Ovary (tissue), 7 donors: ENCODE measurements at regions not wholly inside any gene's neighbourhood (a gene's known extent, or its start where the extent isn't known, plus 50 kb on each side); places are given as distances from the start of the nearest gene placed in this dataset.

Source experiments
- DNase-seq, 5 donors: peaks; one replicate each; pipeline ENCODE4 v3.0.0-alpha.2; 2019 to 2020
- H3K27ac ChIP-seq, 2 donors: fragments of 200-600 bp; one replicate each; pipeline versions ENCODE4 v1.5.1 to v1.8.0; 2019 to 2022
- H3K27me3 ChIP-seq: fragments of 200-600 bp; one replicate; pipeline ENCODE4 v1.8.0; 2022
- H3K36me3 ChIP-seq: fragments of 200-600 bp; sonication (generic); one replicate; pipeline ENCODE4 v1.5.1; 2019
- H3K4me1 ChIP-seq: one replicate; pipeline ENCODE4 v1.8.1; 2013; ENCODE audit warnings: mild to moderate bottlenecking, moderate library complexity; ENCODE audit not compliant: insufficient read depth
- H3K4me3 ChIP-seq: fragments of 200-600 bp; sonication (generic); one replicate; pipeline ENCODE4 v1.5.1; 2017
- H3K9me3 ChIP-seq, 2 donors: fragments of 200-600 bp in 1 of 2; sonication (generic) in 1 of 2; one replicate each; pipeline versions ENCODE4 v1.5.1 to v1.8.1; 2013 to 2019; ENCODE audit warnings: mild to moderate bottlenecking in 1 of 2, moderate library complexity in 1 of 2
- CTCF ChIP-seq, 3 donors: fragments of 450-650 bp in 2 of 3; fragments of 200-600 bp in 1 of 3; IDR thresholded peaks; one replicate each; pipeline versions ENCODE4 v1.5.1 to v1.8.0; 2016 to 2022; ENCODE audit warnings: antibody characterized with exemption in 3 of 3, mild to moderate bottlenecking in 1 of 3
- EP300 ChIP-seq: sonication (generic); formaldehyde crosslinking; IDR thresholded peaks from one replicate; pipeline ENCODE4 v1.6.1; 2017; ENCODE audit warnings: antibody characterized with exemption
- POLR2A ChIP-seq: fragments of 450-650 bp; IDR thresholded peaks from one replicate; pipeline ENCODE4 v1.6.1; 2017; ENCODE audit warnings: antibody characterized with exemption, mild to moderate bottlenecking, moderate library complexity
- WGBS, 3 donors: extraction: QIAGEN DNeasy Blood & Tissue Kit in 1 of 3; methylation state at CpG; one replicate each; pipeline versions ENCODE4 v1.1.5 to v1.1.7; 2013 to 2017; 5-methylcytosine and 5-hydroxymethylcytosine counted together
- intact Hi-C, 4 donors: fragments of 100-400 bp; cut with DNase I; formaldehyde crosslinking; loops; one replicate each; pipeline versions ENCODE4 v1.11.0 to v1.15.1; 2022 to 2023
- donor health status: DM: no; HTN: no; CAD: no; lungs with moderate emphysema.
- donor health status: DM: no; HTN: no; CAD: no.
- donor health status: Bipolar disorder and iron deficiency.
- donor health status: DM: no; HTN: no; CAD: no.
- donor health status: DM: yes; HTN: yes; CAD: no.

- WGBS, 3 donors: 69 to 78% (median 74%) methylated on average over 4 of the region's 4 CpGs
- intact Hi-C loops: no loop called here
- TF ChIP-seq EP300 (no peak), CTCF (IDR thresholded peaks at IDR 0.05) (no peak), POLR2A (no peak)
Observed at GRCh38 chr7:153852261-153852660, 199.9 kb upstream of the DPP6 start.

GRCh38 chr7:153858355-153858754 lies 193.8 kb upstream of the DPP6 start:
- no peaks in the 10 kb centered on the region for H3K27me3 ChIP-seq
- intact Hi-C loops: no loop called here
- no peak overlapping the region for H3K4me3 ChIP-seq
- WGBS, 3 donors: 30 to 32% (median 32%) methylated on average over 4 of the region's 4 CpGs
- no peaks in the 10 kb centered on the region for H3K9me3 ChIP-seq
- DNase-seq: no peak
- H3K36me3 ChIP-seq: no peaks in the 10 kb centered on the region
- H3K27ac ChIP-seq: no peak overlapping the region
- no peaks in the 10 kb centered on the region for H3K4me1 ChIP-seq
- TF ChIP-seq EP300: no peak
- TF ChIP-seq CTCF (IDR thresholded peaks at IDR 0.05): no peak
- no peak for TF ChIP-seq POLR2A

More at GRCh38 chr7:153852261-153852660, 199.9 kb upstream of the DPP6 start:
- no peak overlapping the region for H3K27ac ChIP-seq
- no peak for DNase-seq
- H3K27me3 ChIP-seq: no peaks in the 10 kb centered on the region
- no peak overlapping the region for H3K4me3 ChIP-seq
- no peaks in the 10 kb centered on the region for H3K4me1 ChIP-seq
- H3K36me3 ChIP-seq: no peaks in the 10 kb centered on the region
- no peaks in the 10 kb centered on the region for H3K9me3 ChIP-seq

GRCh38 chr7:153859239-153859638 lies 193.0 kb upstream of the DPP6 start:
- DNase-seq: no peak
- Histone ChIP-seq H3K27ac (no peak overlapping the region), H3K4me3 (no peak overlapping the region), H3K9me3 (no peaks in the 10 kb centered on the region), H3K36me3 (no peaks in the 10 kb centered on the region), H3K4me1 (no peaks in the 10 kb centered on the region), H3K27me3 (no peaks in the 10 kb centered on the region)
- intact Hi-C loops: no loop called here
- no peak for TF ChIP-seq CTCF (IDR thresholded peaks at IDR 0.05)
- TF ChIP-seq POLR2A: no peak
- no peak for TF ChIP-seq EP300
- 84 to 90% (median 87%) methylated on average over 6 of the region's 6 CpGs for WGBS, 3 donors

- H3K4me3 ChIP-seq: peak overlapping the region; percentile 35
- TF ChIP-seq CTCF (IDR thresholded peaks at IDR 0.05) (no peak), EP300 (no peak), POLR2A (no peak)
- H3K4me1 ChIP-seq: no peaks in the 10 kb centered on the region
- H3K36me3 ChIP-seq: no peaks in the 10 kb centered on the region
- intact Hi-C loops: no loop called here
- no peak overlapping the region for H3K27ac ChIP-seq
- peaks cover 0 to 16% of the 10 kb centered on the region in 2 donors for H3K9me3 ChIP-seq
- no peak for DNase-seq
- no peaks in the 10 kb centered on the region for H3K27me3 ChIP-seq
- WGBS, 3 donors: 0 to 2% (median 1%) methylated on average over 70 to 98 of the region's 98 CpGs
Observed at GRCh38 chr7:153886506-153887441, 165.4 kb upstream of the DPP6 start.
